ENCODE measurements at regions not wholly inside any gene's neighbourhood (a gene's known extent, or its start where the extent isn't known, plus 50 kb on each side); places are given as distances from the start of the nearest gene placed in this dataset.

GRCh38 chr12:115042341-115042740, 358.4 kb upstream of the TBX3 start:
- TF ChIP-seq BHLHE40 (IDR thresholded peaks at IDR 0.05; ENCODE audit: low read length) (no peak), RERE (CRISPR knock-in tag; IDR thresholded peaks at IDR 0.05; ENCODE audit: borderline replicate concordance) (no peak), POLR2A (conservative IDR thresholded peaks at IDR 0.05) (no peak), GTF2E2 (tag; IDR thresholded peaks at IDR 0.05) (no peak), EWSR1 (IDR thresholded peaks at IDR 0.05; ENCODE audit: borderline replicate concordance, low read depth, partially characterized antibody) (no peak), KLF10 (CRISPR knock-in tag; IDR thresholded peaks at IDR 0.05) (no peak)
- no peaks in the 10 kb centered on the region for H4K20me1 ChIP-seq (replicated peaks; ENCODE audit: control insufficient read depth, insufficient read depth, low read length)
- no peak overlapping the region for H3K4me3 ChIP-seq
- H3K27ac ChIP-seq (ENCODE audit: extremely low read depth, low read depth, low read length): no peak overlapping the region
- no peak overlapping the region for H3K9ac ChIP-seq (ENCODE audit: insufficient read depth in 1 of 2, low read depth in 2 of 2, low read length in 2 of 2)
- H3K4me2 ChIP-seq (ENCODE audit: insufficient read depth, low read length): no peak overlapping the region
- in situ Hi-C loops (cut with MboI) (no loop called here), intact Hi-C loops (cut with micrococcal nuclease) (no loop called here)
- no TSS peak for BruUV-seq (replicated peaks)
- ATAC-seq (no peak), FAIRE-seq (no peak), DNase-seq (ENCODE audit: extremely low read depth in 1 of 4, low spot score in 3 of 4) (no peak)
- no peaks in the 10 kb centered on the region for H3K79me2 ChIP-seq (ENCODE audit: control insufficient read depth, insufficient read depth, low read length)
- H2AFZ ChIP-seq (ENCODE audit: low read depth, low read length): no peak overlapping the region
- no peaks in the 10 kb centered on the region for H3K27me3 ChIP-seq (ENCODE audit: control insufficient read depth in 2 of 2, insufficient read depth in 2 of 2, low read length in 2 of 2)
- ChIA-PET POLR2A (no interaction called here), CTCF (ENCODE audit: low intra/inter-chr PET ratio) (no interaction called here)
- no peaks in the 10 kb centered on the region for H3K36me3 ChIP-seq (ENCODE audit: control insufficient read depth, insufficient read depth, low read length)
- H3K4me1 ChIP-seq (replicated peaks in 1 of 2; ENCODE audit: control insufficient read depth in 2 of 2, insufficient read depth in 2 of 2, low read length in 2 of 2): no peaks in the 10 kb centered on the region
- H3K9me3 ChIP-seq (replicated peaks; ENCODE audit: control insufficient read depth, insufficient read depth, low read depth, low read length): no peaks in the 10 kb centered on the region
- no peaks in the 10 kb centered on the region for H3K9me1 ChIP-seq (ENCODE audit: control insufficient read depth, insufficient read depth, low read length)

Measured in K562 (cell line).